Astrocyte (in vitro differentiated cells and primary cell): ENCODE measurements at regions not wholly inside any gene's neighbourhood (a gene's known extent, or its start where the extent isn't known, plus 50 kb on each side); places are given as distances from the start of the nearest gene placed in this dataset.

Experiments
- EZH2 ChIP-seq: IDR thresholded peaks from 2 replicates; pipeline ENCODE4 v1.6.1; 2012; ENCODE audit warnings: mild to moderate bottlenecking, low read length, inconsistent platforms; ENCODE audit not compliant: insufficient read depth
- TF ChIP-seq, protein P1 (sequence below): IDR thresholded peaks from 2 replicates; pipeline ENCODE4 v1.5.1; 2011; ENCODE audit warnings: low read depth, mild to moderate bottlenecking, inconsistent platforms, low read length, moderate library complexity; ENCODE audit not compliant: insufficient read depth

DNA sequence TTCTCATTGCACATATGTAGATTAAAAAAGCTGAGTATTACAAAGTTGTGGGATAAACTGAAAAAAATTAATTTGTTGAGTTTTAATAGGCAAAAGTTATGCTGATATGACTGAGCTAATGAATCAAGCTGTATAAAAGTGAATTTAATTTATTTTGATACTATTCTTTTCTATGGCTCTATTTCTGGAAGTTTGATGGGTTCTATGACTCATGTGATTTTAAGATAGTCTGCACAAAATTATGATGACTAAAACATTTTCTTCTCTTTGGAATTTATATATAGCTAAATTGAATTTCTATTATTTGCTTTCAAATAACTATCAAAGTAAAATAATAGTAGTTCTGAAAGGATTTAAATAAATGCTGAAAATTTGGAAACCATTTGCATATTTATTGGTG, 71.0 kb upstream of the MMADHC start:
- TF ChIP-seq, protein P1, sequence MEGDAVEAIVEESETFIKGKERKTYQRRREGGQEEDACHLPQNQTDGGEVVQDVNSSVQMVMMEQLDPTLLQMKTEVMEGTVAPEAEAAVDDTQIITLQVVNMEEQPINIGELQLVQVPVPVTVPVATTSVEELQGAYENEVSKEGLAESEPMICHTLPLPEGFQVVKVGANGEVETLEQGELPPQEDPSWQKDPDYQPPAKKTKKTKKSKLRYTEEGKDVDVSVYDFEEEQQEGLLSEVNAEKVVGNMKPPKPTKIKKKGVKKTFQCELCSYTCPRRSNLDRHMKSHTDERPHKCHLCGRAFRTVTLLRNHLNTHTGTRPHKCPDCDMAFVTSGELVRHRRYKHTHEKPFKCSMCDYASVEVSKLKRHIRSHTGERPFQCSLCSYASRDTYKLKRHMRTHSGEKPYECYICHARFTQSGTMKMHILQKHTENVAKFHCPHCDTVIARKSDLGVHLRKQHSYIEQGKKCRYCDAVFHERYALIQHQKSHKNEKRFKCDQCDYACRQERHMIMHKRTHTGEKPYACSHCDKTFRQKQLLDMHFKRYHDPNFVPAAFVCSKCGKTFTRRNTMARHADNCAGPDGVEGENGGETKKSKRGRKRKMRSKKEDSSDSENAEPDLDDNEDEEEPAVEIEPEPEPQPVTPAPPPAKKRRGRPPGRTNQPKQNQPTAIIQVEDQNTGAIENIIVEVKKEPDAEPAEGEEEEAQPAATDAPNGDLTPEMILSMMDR, result no peak
- no peak for TF ChIP-seq EZH2
